Endothelial cell of hepatic sinusoid (primary cell): ENCODE measurements at regions not wholly inside any gene's neighbourhood (a gene's known extent, or its start where the extent isn't known, plus 50 kb on each side); places are given as distances from the start of the nearest gene placed in this dataset.
"Not testable (repeated sequence)": the region's sequence is repeated elsewhere in the genome, so short reads cannot be mapped to it uniquely, and the experiment has no call there.

Experiments used
- in situ Hi-C: cut with HindIII; loops from 2 replicates; pipeline ENCODE4 v1.10.0; 2017; ENCODE audit warnings: low sequenced_read_pairs

GRCh38 chr11:19420868-19421533 is 180.3 kb upstream of the E2F8 start:
- in situ Hi-C loops: loop anchor here (5.0 kb wide), 1 partner anchor 84 kb away; no protein-coding TSS in a partner anchor

- in situ Hi-C loops: loop anchor here (5.0 kb wide), 1 partner anchor 83 kb away; no protein-coding TSS in a partner anchor
Observed at GRCh38 chr11:19419808-19420207, 179.1 kb upstream of the E2F8 start.

- in situ Hi-C loops: no loop called here
Observed at GRCh38 chr11:19419021-19419750, 178.4 kb upstream of the E2F8 start.

- in situ Hi-C loops: no loop called here
Observed at GRCh38 chr11:19418221-19418620, 177.5 kb upstream of the E2F8 start.

GRCh38 chr11:19412070-19412469 is 171.3 kb upstream of the E2F8 start:
- in situ Hi-C loops: not testable (repeated sequence)

- in situ Hi-C loops: no loop called here
Observed at GRCh38 chr11:19410032-19410431, 169.3 kb upstream of the E2F8 start.

GRCh38 chr11:19409307-19409706 is 168.6 kb upstream of the E2F8 start:
- in situ Hi-C loops: no loop called here

- in situ Hi-C loops: no loop called here
Observed at GRCh38 chr11:19407677-19408270, 167.0 kb upstream of the E2F8 start.

- in situ Hi-C loops: no loop called here
Observed at GRCh38 chr11:19405966-19406365, 165.2 kb upstream of the E2F8 start.

GRCh38 chr11:19404787-19405186 is 164.0 kb upstream of the E2F8 start:
- in situ Hi-C loops: no loop called here

GRCh38 chr11:19403196-19403895 is 162.6 kb upstream of the E2F8 start:
- in situ Hi-C loops: no loop called here

- in situ Hi-C loops: no loop called here
Observed at GRCh38 chr11:19400296-19400695, 159.6 kb upstream of the E2F8 start.

- in situ Hi-C loops: no loop called here
Observed at GRCh38 chr11:19398772-19399527, 158.2 kb upstream of the E2F8 start.

- in situ Hi-C loops: no loop called here
Observed at GRCh38 chr11:19398273-19398672, 157.5 kb upstream of the E2F8 start.

- in situ Hi-C loops: no loop called here
Observed at GRCh38 chr11:19395050-19395449, 154.3 kb upstream of the E2F8 start.

GRCh38 chr11:19394525-19395016 is 153.8 kb upstream of the E2F8 start:
- in situ Hi-C loops: no loop called here

GRCh38 chr11:19393941-19394340 is 153.2 kb upstream of the E2F8 start:
- in situ Hi-C loops: no loop called here

GRCh38 chr11:19392847-19393518 is 152.2 kb upstream of the E2F8 start:
- in situ Hi-C loops: no loop called here

- in situ Hi-C loops: no loop called here
Observed at GRCh38 chr11:19392321-19392720, 151.6 kb upstream of the E2F8 start.

GRCh38 chr11:19391652-19392051 is 150.9 kb upstream of the E2F8 start:
- in situ Hi-C loops: no loop called here
